ENCODE measurements at regions not wholly inside any gene's neighbourhood (a gene's known extent, or its start where the extent isn't known, plus 50 kb on each side); places are given as distances from the start of the nearest gene placed in this dataset.
"Not testable (repeated sequence)": the region's sequence is repeated elsewhere in the genome, so short reads cannot be mapped to it uniquely, and the experiment has no call there.

DNA sequence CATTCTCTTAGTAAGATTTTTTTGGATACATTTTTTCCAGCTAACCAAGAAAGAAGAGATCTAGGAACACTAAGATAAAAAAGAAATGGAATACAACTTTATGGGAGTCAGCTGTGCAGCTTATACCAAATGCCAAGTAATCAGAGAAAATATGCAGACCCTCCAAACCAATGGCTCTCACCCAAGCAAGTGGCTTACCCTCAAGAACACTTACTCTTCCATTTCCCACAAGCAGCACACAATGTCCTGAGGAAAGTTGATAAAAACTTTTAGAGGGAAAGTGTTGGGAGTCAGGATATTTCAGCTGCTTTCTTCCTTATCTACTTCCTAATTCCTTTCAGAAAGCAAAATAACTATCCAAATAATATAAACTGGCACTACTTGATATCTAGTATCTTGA, 631.8 kb downstream of the RWDD3 start:
- H3K27me3 Mint-ChIP-seq = no peaks in the 10 kb centered on the region
- H3K36me3 Mint-ChIP-seq (ENCODE audit: low read depth) = no peaks in the 10 kb centered on the region
- CTCF ChIA-PET = no interaction called here
- no peak overlapping the region for H3K4me3 Mint-ChIP-seq
- no peak overlapping the region for H3K27ac Mint-ChIP-seq
- no peaks in the 10 kb centered on the region for H3K9me3 Mint-ChIP-seq
- no peak for DNase-seq
- POLR2A ChIA-PET = no interaction called here
- H3K4me1 Mint-ChIP-seq = no peaks in the 10 kb centered on the region

DNA sequence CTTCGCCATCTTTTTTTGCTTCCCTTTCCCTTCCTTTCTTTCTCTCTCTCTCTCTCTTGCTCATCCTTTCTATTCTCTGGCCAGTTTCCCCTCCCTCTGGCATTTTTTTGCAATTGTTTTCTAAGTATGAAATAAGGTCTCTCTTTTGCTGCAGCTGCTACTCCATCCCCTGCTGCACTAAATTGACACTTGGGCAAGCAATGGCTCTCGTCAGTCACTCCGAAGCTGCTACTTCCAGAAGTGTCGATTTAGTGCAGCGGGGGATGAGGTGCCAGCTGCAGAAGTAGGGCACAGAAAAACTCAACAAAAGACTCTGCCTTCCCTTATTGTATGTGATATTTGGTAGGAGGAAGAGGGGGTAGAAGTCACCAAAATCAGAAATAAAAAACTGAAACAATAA, 642.3 kb downstream of the RWDD3 start:
- POLR2A ChIA-PET = no interaction called here
- peaks cover 13% of the 10 kb centered on the region for H3K9me3 Mint-ChIP-seq
- no peaks in the 10 kb centered on the region for H3K4me1 Mint-ChIP-seq
- H3K27ac Mint-ChIP-seq = no peak overlapping the region
- no peaks in the 10 kb centered on the region for H3K27me3 Mint-ChIP-seq
- CTCF ChIA-PET = no interaction called here
- no peak overlapping the region for H3K4me3 Mint-ChIP-seq
- no peak for DNase-seq
- no peaks in the 10 kb centered on the region for H3K36me3 Mint-ChIP-seq (ENCODE audit: low read depth)

DNA sequence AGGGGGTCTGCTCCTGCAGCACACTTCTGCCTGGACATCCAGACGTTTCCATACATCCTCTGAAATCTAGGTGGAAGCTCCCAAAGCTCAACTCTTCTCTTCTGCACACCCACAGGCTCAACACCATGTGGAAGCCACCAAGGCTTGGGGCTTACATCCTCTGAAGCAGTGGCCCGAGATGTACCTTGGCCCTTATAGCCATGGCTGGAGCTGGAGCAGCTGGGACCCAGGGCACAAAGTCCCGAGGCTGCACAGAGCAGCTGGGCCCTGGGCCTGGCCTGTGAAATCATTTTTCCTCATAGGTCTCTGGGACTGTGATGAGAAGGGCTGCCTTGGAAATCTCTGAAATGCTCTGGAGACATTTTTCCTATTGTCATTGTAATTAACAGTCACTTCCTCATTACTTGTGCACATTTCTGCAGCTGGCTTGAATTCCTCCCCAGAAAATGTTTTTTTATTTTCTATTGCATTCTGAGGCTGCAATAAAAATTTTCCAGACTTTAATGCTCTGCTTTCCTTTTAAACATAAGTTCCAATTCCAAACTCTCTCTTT, 645.6 kb downstream of the RWDD3 start:
- Mint-ChIP-seq H3K4me3 (no peak overlapping the region), H3K9me3 (peaks cover 9% of the 10 kb centered on the region), H3K36me3 (ENCODE audit: low read depth) (no peaks in the 10 kb centered on the region), H3K27me3 (no peaks in the 10 kb centered on the region), H3K27ac (no peak overlapping the region), H3K4me1 (no peaks in the 10 kb centered on the region)
- POLR2A ChIA-PET = no interaction called here
- CTCF ChIA-PET = no interaction called here
- no peak for DNase-seq

DNA sequence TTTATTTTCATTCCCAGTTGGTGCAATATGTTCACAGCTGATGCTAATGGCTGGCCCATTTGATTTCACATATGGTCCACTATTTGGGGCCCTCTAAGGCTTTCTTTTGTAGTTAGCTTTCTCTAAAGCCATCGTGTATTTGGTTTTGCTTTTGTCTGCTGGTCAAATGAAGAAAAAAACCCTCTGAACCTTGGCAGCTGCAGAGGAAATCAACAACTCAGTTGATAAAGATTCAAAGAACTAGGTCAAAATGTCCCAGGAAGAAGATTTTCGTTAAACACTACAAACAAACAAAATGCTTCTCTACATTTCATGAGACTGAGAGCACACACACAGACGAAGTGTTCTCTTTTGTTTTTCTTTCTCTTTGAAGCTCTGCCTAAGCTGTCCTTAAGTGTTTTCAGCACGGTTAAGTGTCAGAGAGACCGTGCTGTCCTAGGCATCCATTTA, 655.0 kb downstream of the RWDD3 start:
- DNase-seq = no peak
- Mint-ChIP-seq H3K4me1 (no peaks in the 10 kb centered on the region), H3K27ac (no peak overlapping the region), H3K27me3 (no peaks in the 10 kb centered on the region), H3K36me3 (ENCODE audit: low read depth) (no peaks in the 10 kb centered on the region), H3K9me3 (no peaks in the 10 kb centered on the region), H3K4me3 (no peak overlapping the region)
- ChIA-PET POLR2A (no interaction called here), CTCF (no interaction called here)

DNA sequence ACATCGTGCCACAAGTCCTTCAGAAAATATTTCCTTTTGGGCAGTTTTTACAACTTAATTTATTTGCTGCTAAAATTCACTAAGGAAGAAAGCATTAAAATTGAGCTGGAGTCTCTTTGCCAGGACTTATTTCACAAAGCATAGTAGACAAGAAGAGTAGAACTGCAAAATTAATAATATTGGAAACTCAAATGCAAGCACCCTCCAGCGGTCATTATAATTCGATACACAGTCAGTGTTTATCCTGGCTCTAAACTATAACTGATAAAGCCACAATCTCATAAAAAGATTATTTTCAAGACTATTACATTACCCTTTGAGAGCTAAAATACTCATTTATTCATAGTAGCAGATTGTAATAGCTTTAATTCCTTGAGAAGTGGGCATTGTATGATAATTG, 655.4 kb downstream of the RWDD3 start:
- Mint-ChIP-seq H3K4me3 (no peak overlapping the region), H3K27me3 (no peaks in the 10 kb centered on the region), H3K36me3 (ENCODE audit: low read depth) (no peaks in the 10 kb centered on the region), H3K9me3 (no peaks in the 10 kb centered on the region), H3K4me1 (no peaks in the 10 kb centered on the region), H3K27ac (no peak overlapping the region)
- ChIA-PET POLR2A (no interaction called here), CTCF (no interaction called here)
- DNase-seq = no peak

DNA sequence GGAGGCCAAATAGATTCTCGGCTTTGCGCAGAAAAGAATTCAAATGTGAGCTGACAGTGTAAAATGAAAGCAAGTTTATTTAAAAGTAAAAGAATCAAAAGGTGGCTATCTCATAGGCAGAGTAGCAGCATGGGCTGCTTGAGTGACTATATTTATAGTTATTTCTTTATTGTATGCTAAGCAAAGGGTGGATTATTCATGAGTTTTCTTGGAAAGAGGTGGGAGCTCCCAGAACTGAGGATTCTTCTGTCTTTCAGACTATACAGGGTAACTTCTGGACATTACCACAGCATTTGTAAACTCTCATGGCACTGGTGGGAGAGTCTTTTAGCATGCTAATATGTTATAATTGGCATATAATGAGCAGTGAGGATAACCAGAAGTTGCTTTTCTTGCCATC, 659.9 kb downstream of the RWDD3 start:
- ChIA-PET CTCF (no interaction called here), POLR2A (no interaction called here)
- Mint-ChIP-seq H3K36me3 (ENCODE audit: low read depth) (no peaks in the 10 kb centered on the region), H3K4me1 (no peaks in the 10 kb centered on the region), H3K27me3 (no peaks in the 10 kb centered on the region), H3K9me3 (peaks cover 6% of the 10 kb centered on the region), H3K27ac (no peak overlapping the region), H3K4me3 (no peak overlapping the region)
- DNase-seq = no peak

DNA sequence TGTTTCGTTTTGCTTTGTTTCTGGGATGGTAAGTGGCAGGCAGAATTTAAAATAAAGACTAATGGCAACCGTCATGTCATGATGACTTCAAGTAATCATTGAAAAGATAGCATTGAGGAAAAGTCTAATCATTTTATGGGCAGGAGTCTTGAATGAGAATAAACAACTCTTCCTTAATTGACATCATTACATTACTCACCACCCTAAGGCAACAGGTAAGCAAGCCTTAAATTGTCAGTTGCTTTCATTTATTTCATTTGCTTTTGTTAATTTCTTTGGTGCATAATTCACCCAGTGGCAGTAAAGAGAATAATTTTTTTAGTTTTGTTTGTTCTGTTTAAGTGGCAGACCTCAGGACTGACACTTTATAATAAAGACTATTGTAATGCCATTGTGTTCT, 669.0 kb downstream of the RWDD3 start:
- Mint-ChIP-seq H3K9me3 (peaks cover 9% of the 10 kb centered on the region), H3K36me3 (ENCODE audit: low read depth) (no peaks in the 10 kb centered on the region), H3K4me1 (no peaks in the 10 kb centered on the region), H3K27ac (no peak overlapping the region), H3K4me3 (no peak overlapping the region), H3K27me3 (no peaks in the 10 kb centered on the region)
- ChIA-PET CTCF (no interaction called here), POLR2A (no interaction called here)
- no peak for DNase-seq

DNA sequence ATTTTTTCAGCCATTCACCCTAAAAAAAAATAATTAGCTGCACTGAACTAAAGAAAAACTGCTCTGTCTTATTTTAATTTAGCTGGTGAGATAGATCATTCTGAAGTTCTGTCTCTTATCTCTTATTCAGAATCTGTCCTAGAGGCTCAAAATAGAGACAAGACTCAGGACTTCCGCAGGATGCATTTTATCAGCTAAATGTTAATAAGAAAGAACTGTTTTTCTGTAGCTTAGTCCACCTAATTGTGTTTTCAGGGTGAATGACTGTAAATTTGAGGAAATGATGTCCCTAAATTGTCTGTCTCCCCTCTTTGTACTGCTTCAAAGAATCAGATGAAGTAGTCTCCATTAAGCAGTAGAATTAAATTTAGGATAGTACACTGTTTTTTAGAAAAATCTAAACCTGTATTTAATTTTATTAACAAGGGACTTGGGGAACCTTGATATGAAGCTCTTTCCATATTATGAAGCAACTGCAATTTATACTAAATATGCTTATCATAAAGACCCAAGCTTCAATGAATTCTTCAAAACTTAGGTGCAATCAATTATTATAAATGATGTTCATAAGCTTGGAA, 671.9 kb downstream of the RWDD3 start:
- no peak for DNase-seq
- Mint-ChIP-seq H3K36me3 (ENCODE audit: low read depth) (no peaks in the 10 kb centered on the region), H3K4me1 (no peaks in the 10 kb centered on the region), H3K27ac (no peak overlapping the region), H3K4me3 (no peak overlapping the region), H3K27me3 (no peaks in the 10 kb centered on the region), H3K9me3 (peaks cover 11% of the 10 kb centered on the region)
- ChIA-PET POLR2A (no interaction called here), CTCF (no interaction called here)

DNA sequence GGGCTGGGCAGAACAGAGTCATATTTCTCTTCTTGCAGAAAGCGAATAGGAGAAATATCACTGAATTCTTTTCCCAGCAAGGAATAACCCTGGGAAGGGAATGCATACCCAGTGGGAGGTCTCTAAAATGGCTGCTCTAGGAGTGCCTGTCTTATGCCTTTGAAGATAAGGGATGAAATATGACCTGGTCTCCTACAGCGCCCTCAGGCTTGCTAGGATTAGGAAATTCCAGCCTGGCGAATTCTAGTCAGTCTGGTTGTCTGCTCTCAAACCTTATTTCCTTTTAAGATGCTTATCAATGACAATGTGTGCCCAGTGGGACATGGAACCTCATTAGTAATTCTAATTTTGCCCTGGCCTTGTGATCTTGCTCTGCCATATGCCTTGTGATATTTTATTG, 677.7 kb downstream of the RWDD3 start:
- H3K27ac Mint-ChIP-seq, DNase-seq, POLR2A ChIA-PET: not testable (repeated sequence)

DNA sequence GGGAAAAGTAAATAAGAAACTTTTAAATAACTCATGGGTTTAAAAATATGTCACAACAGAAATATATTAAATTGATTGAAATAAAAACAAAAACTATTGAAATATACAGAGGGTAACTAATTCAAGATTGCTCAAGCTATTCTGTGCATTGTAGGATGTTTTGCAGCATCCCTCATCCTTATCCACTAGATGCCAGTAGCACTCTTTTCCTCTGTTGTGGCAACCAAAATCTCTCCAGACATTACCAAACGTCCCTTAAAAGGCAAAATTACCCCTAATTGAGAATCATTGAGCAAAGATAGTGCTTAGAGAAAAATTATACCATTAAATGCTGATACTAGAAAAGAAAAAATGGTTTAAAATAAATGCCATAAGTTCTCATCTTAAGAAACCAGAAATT, 682.6 kb downstream of the RWDD3 start:
- DNase-seq = no peak
- Mint-ChIP-seq H3K4me1 (no peaks in the 10 kb centered on the region), H3K27me3 (no peaks in the 10 kb centered on the region), H3K36me3 (ENCODE audit: low read depth) (no peaks in the 10 kb centered on the region), H3K4me3 (no peak overlapping the region), H3K9me3 (peaks cover 11% of the 10 kb centered on the region), H3K27ac (no peak overlapping the region)
- POLR2A ChIA-PET = no interaction called here
- CTCF ChIA-PET = no interaction called here

More for the DNA sequence above, 677.7 kb downstream of the RWDD3 start:
- H3K36me3 Mint-ChIP-seq (ENCODE audit: low read depth); H3K27me3 Mint-ChIP-seq; H3K4me3 Mint-ChIP-seq; H3K4me1 Mint-ChIP-seq; CTCF ChIA-PET: not testable (repeated sequence)
- H3K9me3 Mint-ChIP-seq = peaks cover 22% of the 10 kb centered on the region

DNA sequence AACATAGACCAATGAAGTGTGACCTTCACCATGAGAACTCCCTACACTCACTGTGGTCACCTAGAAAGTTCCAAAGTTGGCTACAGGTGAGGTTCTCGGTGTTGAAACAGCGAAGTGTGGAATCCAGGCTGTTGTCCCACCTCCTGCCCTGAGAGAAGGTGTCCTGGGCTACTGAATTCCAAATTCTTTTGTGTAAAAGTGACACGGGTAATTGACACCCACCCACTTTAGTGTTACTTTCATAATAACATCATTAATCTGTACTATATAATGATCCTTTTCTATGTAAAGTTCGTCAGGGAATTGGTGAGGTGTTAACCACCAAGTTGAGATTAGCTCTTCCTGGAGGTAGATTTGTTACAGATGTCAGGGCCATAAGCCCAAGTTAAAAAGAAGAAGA, 690.7 kb downstream of the RWDD3 start:
- no peak overlapping the region for H3K27ac Mint-ChIP-seq
- H3K9me3 Mint-ChIP-seq = peaks cover 3% of the 10 kb centered on the region
- POLR2A ChIA-PET = no interaction called here
- DNase-seq = no peak
- H3K4me3 Mint-ChIP-seq = no peak overlapping the region
- H3K36me3 Mint-ChIP-seq (ENCODE audit: low read depth) = no peaks in the 10 kb centered on the region
- CTCF ChIA-PET = no interaction called here
- no peaks in the 10 kb centered on the region for H3K27me3 Mint-ChIP-seq
- no peaks in the 10 kb centered on the region for H3K4me1 Mint-ChIP-seq

DNA sequence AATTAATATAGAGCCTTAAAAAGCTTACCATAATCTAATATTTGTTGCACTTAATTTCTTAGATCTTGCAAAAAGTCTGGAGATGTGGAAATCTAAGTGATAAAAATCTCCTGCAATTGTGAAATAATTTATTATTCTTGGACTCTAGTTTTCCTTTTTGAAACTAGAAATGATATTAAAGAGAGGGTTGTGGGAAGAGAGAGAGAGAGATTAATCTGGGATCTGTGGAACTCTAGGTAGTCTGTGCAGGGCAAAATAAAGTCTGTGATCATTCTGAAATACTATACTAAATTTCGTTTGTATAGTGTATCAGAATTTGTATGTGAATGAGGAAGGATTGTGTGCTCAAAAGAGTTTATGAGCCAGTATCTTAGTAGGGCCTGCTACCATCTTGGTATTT, 692.3 kb downstream of the RWDD3 start:
- H3K9me3 Mint-ChIP-seq = peaks cover 7% of the 10 kb centered on the region
- no peaks in the 10 kb centered on the region for H3K36me3 Mint-ChIP-seq (ENCODE audit: low read depth)

DNA sequence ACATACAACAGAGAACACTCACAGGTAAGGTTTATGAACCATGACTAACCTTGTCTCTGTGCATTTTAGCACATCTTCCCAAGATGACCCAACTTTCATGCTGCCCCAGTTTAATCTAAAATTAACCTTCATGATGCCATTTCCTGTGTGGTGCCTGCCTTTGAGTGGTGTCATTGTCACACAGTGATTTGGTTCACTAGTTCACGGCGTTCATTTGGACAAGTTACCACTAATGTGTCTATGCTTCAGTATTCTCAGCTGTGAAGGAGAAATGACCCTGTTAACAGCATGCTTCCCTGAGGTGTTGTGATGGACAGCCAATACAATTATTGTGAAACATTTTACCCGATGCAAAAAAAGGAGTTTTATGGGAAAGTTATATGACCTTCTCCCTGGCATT, 693.1 kb downstream of the RWDD3 start:
- no peak for DNase-seq
- no peak overlapping the region for H3K27ac Mint-ChIP-seq
- no peaks in the 10 kb centered on the region for H3K4me1 Mint-ChIP-seq
- H3K36me3 Mint-ChIP-seq (ENCODE audit: low read depth) = no peaks in the 10 kb centered on the region
- ChIA-PET CTCF (no interaction called here), POLR2A (no interaction called here)
- H3K9me3 Mint-ChIP-seq = peaks cover 7% of the 10 kb centered on the region
- H3K27me3 Mint-ChIP-seq = no peaks in the 10 kb centered on the region
- H3K4me3 Mint-ChIP-seq = no peak overlapping the region

More for the DNA sequence above, 692.3 kb downstream of the RWDD3 start:
- no peaks in the 10 kb centered on the region for H3K4me1 Mint-ChIP-seq
- H3K27me3 Mint-ChIP-seq = no peaks in the 10 kb centered on the region
- ChIA-PET CTCF (no interaction called here), POLR2A (no interaction called here)
- no peak overlapping the region for H3K4me3 Mint-ChIP-seq
- no peak overlapping the region for H3K27ac Mint-ChIP-seq
- no peak for DNase-seq

DNA sequence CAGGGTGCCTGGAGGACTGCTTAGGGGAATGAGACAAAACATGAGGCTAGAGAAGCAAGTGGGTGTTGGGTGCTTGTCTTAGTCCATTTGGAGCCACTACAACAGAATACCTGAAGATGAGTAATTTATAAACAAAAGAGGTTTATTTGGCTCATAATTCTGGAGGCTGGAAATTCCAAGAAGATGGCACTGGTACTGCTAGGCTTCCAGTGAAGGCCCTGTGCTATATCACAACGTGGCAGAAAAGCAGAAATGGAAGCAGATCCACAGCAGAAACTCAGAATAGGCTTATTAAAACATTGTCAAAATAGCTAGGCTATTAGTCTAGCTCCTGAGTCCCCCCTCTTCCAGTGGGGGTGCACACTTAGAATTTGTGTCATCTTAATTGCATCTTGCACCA, 701.7 kb downstream of the RWDD3 start:
- POLR2A ChIA-PET = no interaction called here
- CTCF ChIA-PET = no interaction called here
- H3K9me3 Mint-ChIP-seq = peaks cover 3% of the 10 kb centered on the region
- H3K4me3 Mint-ChIP-seq = no peak overlapping the region
- no peak for DNase-seq
- no peaks in the 10 kb centered on the region for H3K27me3 Mint-ChIP-seq
- H3K36me3 Mint-ChIP-seq (ENCODE audit: low read depth) = no peaks in the 10 kb centered on the region
- no peak overlapping the region for H3K27ac Mint-ChIP-seq
- H3K4me1 Mint-ChIP-seq = no peaks in the 10 kb centered on the region
